BJ (cell line): ENCODE measurements at regions not wholly inside any gene's neighbourhood (a gene's known extent, or its start where the extent isn't known, plus 50 kb on each side); places are given as distances from the start of the nearest gene placed in this dataset.

ENCODE experiments used
- CTCF ChIA-PET: fragments of 350-600 bp; formaldehyde crosslinking; extraction: SDS; loops from one replicate; lab custom pipeline; 2021; ENCODE audit warnings: antibody characterized with exemption, inconsistent platforms; lab: Yijun Ruan, JAX
- POLR2A ChIA-PET: fragments of 300-600 bp; sonication (Branson Sonifier 250); formaldehyde crosslinking; extraction: SDS; loops from one replicate; lab custom pipeline; 2021; ENCODE audit warnings: antibody characterized with exemption; lab: Charles Lee
- DNase-seq: peaks from one replicate; pipeline ENCODE4 v3.0.0-alpha.2; 2011; ENCODE audit warnings: low read depth
- H3K27me3 ChIP-seq: 2 replicates; pipeline ENCODE4 v1.6.0; 2011; ENCODE audit warnings: low read length; ENCODE audit not compliant: control insufficient read depth, insufficient read depth
- H3K36me3 ChIP-seq: 2 replicates; pipeline ENCODE4 v1.5.1; 2011; ENCODE audit warnings: low read length; ENCODE audit not compliant: control insufficient read depth, insufficient read depth
- H3K4me3 ChIP-seq: 2 replicates; pipeline ENCODE4 v1.5.1; 2011; ENCODE audit warnings: low read depth, mild to moderate bottlenecking, control low read depth, low read length
- CTCF ChIP-seq: IDR thresholded peaks from 2 replicates; pipeline ENCODE4 v1.5.1; 2011; ENCODE audit warnings: low read depth, mild to moderate bottlenecking, control low read depth, inconsistent platforms, low read length, moderate library complexity; ENCODE audit not compliant: insufficient read depth

- no peaks in the 10 kb centered on the region for H3K36me3 ChIP-seq
- DNase-seq, result no peak
- POLR2A ChIA-PET, result no interaction called here
- no peaks in the 10 kb centered on the region for H3K27me3 ChIP-seq
- TF ChIP-seq CTCF, result no peak
- CTCF ChIA-PET, result no interaction called here
- no peak overlapping the region for H3K4me3 ChIP-seq
Observed at GRCh38 chr1:68373173-68373572, 76.6 kb downstream of the RPE65 start.

- Histone ChIP-seq H3K27me3 (no peaks in the 10 kb centered on the region), H3K36me3 (no peaks in the 10 kb centered on the region), H3K4me3 (no peak overlapping the region)
- no peak for TF ChIP-seq CTCF
- DNase-seq, result no peak
- ChIA-PET CTCF (no interaction called here), POLR2A (no interaction called here)
Observed at GRCh38 chr1:68372487-68372886, 77.3 kb downstream of the RPE65 start.

GRCh38 chr1:68370101-68370915 lies 79.4 kb downstream of the RPE65 start:
- no peak for DNase-seq
- Histone ChIP-seq H3K36me3 (no peaks in the 10 kb centered on the region), H3K4me3 (no peak overlapping the region), H3K27me3 (no peaks in the 10 kb centered on the region)
- TF ChIP-seq CTCF, result no peak
- ChIA-PET POLR2A (no interaction called here), CTCF (no interaction called here)

GRCh38 chr1:68366572-68366971 lies 83.2 kb downstream of the RPE65 start:
- H3K27me3 ChIP-seq, result no peaks in the 10 kb centered on the region
- CTCF ChIA-PET, result interaction anchor here (0.8 to 2.7 kb wide), 3 partner anchors 11 to 20 kb away, joined by 3 to 16 read pairs (median 3); no protein-coding TSS in a partner anchor
- no peaks in the 10 kb centered on the region for H3K36me3 ChIP-seq
- TF ChIP-seq CTCF, result no peak
- no peak overlapping the region for H3K4me3 ChIP-seq
- no peak for DNase-seq
- POLR2A ChIA-PET, result no interaction called here

- H3K4me3 ChIP-seq, result no peak overlapping the region
- ChIA-PET POLR2A (no interaction called here), CTCF (interaction anchor here (0.8 to 2.7 kb wide), 5 partner anchors 11 to 45 kb away, joined by 3 to 16 read pairs (median 3); no protein-coding TSS in a partner anchor)
- H3K27me3 ChIP-seq, result no peaks in the 10 kb centered on the region
- TF ChIP-seq CTCF, result no peak
- no peaks in the 10 kb centered on the region for H3K36me3 ChIP-seq
- DNase-seq, result no peak
Observed at GRCh38 chr1:68365709-68366382, 83.9 kb downstream of the RPE65 start.
